Islet of Langerhans (tissue), 1 donor: ENCODE measurements at regions not wholly inside any gene's neighbourhood (a gene's known extent, or its start where the extent isn't known, plus 50 kb on each side); places are given as distances from the start of the nearest gene placed in this dataset.
"Not testable (repeated sequence)": the region's sequence is repeated elsewhere in the genome, so short reads cannot be mapped to it uniquely, and the experiment has no call there.

ENCODE experiments used
- FAIRE-seq: peaks from one replicate; lab custom pipeline; 2011; peaks lifted over from hg19 to GRCh38; lab: Jason Lieb, UNC

GRCh38 chr3:34889641-34890040 is 749.7 kb upstream of the ARPP21 start:
- no peak for FAIRE-seq

DNA sequence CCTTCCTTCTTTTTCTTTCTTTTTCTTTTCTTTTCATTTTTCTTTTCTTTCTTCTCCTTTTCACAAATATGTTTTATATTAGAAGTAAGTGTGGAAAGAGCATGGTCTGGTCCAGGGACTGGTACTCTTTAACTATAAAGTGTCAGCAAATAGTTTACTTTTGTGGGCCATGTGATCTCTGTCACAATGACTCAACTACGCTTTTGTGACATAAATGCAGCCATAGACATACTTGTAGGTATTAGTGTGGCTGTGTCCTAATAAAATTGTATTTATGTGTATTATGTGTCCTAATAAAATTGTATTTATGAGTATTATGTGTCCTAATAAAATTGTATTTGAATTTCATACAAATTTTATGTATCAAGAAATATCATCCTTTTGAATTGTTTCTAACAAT is 749.1 kb upstream of the ARPP21 start:
- FAIRE-seq, result no peak

- no peak for FAIRE-seq
These were observed 747.4 kb upstream of the ARPP21 start for GRCh38 chr3:34891941-34892340.

GRCh38 chr3:34895841-34896240 is 743.5 kb upstream of the ARPP21 start:
- no peak for FAIRE-seq

- FAIRE-seq, result not testable (repeated sequence)
These were observed 729.6 kb upstream of the ARPP21 start for GRCh38 chr3:34909679-34910078.

GRCh38 chr3:34919025-34919424 is 720.3 kb upstream of the ARPP21 start:
- FAIRE-seq, result no peak

DNA sequence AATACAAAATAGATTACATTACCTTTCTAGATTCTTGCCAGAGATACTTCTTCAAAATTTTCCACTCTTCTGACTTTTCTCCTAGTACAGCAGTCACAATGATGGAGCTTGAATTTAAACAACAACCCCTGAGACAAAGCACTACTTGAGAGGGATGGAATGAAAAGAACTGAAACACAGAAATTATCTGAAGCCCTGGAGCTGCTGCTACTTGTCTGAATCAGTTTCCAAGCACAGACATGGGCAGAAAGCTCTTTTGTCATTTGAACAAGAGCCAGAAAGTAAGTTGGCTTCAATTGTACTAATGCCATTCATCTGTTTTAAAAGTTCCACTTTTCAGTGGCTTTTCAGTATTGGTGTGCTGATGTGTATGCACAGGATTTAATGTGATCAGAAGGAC is 718.5 kb upstream of the ARPP21 start:
- FAIRE-seq, result no peak

GRCh38 chr3:34924961-34925360 is 714.4 kb upstream of the ARPP21 start:
- no peak for FAIRE-seq

- FAIRE-seq, result no peak
These were observed 713.5 kb upstream of the ARPP21 start for GRCh38 chr3:34925851-34926250.

DNA sequence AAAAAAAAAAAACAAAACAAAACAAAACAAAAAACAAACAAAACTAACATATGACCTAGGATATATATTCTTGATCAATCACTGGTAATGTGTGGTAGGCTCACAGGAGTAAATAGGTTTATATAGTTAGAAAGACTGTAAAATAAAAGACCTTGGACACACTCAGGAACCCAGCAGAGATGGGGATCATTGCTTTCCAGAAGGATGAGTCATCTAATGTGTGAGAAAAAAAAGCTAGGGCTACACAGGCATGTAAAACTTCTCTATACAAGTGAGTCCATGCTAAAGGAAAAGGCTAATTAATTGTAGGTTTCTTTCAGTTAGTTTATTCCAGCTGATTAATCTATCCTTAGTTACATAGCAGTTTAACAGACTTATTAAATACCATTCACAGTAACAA is 710.3 kb upstream of the ARPP21 start:
- no peak for FAIRE-seq

- FAIRE-seq, result no peak
These were observed 704.7 kb upstream of the ARPP21 start for GRCh38 chr3:34934660-34935059.

DNA sequence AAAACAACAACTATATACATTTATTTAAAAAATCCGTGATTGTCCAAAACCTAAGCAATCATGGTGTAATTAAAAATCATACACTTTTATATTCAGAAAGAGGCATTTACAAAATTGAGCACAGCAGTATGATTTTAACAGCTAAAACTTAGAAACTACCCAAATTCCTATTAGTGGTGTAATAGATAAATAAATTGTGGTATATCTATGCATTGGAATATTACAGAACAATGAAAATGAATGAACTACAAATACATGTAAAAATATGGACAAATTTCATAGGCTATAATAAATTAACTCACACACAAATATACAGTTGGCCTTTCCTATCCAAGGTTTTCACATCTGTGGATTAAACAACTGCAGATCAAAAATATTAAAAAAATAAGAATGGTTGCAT is 700.5 kb upstream of the ARPP21 start:
- FAIRE-seq, result no peak

GRCh38 chr3:34942256-34942655 is 697.1 kb upstream of the ARPP21 start:
- no peak for FAIRE-seq

- FAIRE-seq, result no peak
These were observed 691.5 kb upstream of the ARPP21 start for GRCh38 chr3:34947834-34948233.

DNA sequence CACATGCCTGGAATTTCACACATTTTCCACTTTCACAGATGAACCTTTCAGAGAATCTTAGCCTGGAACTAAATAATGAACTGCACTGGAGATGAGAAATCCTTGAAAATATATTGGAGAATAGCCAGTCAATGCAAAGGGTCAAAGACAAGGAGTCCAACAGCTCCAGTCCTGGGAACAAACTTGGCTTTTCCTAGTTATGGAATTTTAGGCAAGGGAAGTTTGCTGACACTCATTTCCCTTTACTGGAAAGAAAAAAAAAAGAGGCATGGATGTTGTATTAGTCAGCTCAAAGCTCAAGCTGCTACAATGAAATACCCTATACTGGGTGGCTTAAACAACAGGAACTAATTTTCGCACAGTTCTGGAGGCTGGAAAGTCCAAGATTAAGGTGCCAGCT is 690.8 kb upstream of the ARPP21 start:
- FAIRE-seq, result no peak

- no peak for FAIRE-seq
These were observed 683.6 kb upstream of the ARPP21 start for GRCh38 chr3:34955680-34956079.

GRCh38 chr3:34956511-34956910 is 682.8 kb upstream of the ARPP21 start:
- no peak for FAIRE-seq

GRCh38 chr3:34957677-34958076 is 681.6 kb upstream of the ARPP21 start:
- no peak for FAIRE-seq

- FAIRE-seq, result no peak
These were observed 669.8 kb upstream of the ARPP21 start for GRCh38 chr3:34969513-34969912.

- no peak for FAIRE-seq
These were observed 666.8 kb upstream of the ARPP21 start for GRCh38 chr3:34972481-34972880.

DNA sequence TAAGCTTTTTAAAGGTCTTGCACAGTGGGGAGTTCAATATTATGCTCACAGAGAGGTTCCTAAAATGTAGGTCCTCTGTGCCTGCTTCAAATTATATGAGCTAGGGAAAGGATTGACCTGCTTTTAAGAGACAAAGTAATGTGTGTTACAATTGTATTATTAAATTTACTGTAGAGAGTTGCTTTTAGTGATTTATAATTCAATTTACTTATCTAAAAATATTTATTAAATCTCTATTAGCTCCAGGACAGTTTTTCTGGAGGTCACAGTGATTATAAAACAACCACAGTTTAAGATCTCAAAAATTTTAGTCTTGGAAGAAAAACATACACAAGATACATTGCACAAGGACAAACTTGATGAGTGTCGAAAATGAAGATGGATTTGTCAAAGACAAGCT is 665.7 kb upstream of the ARPP21 start:
- no peak for FAIRE-seq

DNA sequence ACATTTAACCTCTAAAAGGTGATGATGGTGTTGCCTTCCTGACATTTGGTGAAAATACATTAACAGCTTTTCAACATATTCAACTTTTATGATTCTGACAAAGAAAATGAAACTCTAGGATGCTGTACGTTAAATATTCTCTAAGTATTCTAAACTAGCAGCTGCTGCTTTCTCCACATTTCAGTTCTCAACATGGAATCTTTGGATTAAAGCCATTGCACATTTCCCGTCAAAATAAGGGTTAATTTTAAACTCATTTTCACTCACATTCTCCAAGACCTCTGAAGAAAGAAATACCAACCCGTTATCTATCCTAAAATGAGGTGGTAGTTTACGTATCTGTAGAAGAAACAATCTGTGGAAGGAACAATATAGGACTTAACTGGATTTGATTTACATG is 655.7 kb upstream of the ARPP21 start:
- no peak for FAIRE-seq

- no peak for FAIRE-seq
These were observed 651.0 kb upstream of the ARPP21 start for GRCh38 chr3:34988296-34988695.

- no peak for FAIRE-seq
These were observed 643.4 kb upstream of the ARPP21 start for GRCh38 chr3:34995796-34996430.

- FAIRE-seq, result no peak
These were observed 640.4 kb upstream of the ARPP21 start for GRCh38 chr3:34998902-34999301.
